Endothelial cell of umbilical vein (primary cell): ENCODE measurements at regions not wholly inside any gene's neighbourhood (a gene's known extent, or its start where the extent isn't known, plus 50 kb on each side); places are given as distances from the start of the nearest gene placed in this dataset.
"Not testable (repeated sequence)": the region's sequence is repeated elsewhere in the genome, so short reads cannot be mapped to it uniquely, and the experiment has no call there.

Experiments
- BruUV-seq: library from RNA; stranded (reverse); fragments of 400-500 nt; replicated peaks from 2 replicates; lab custom pipeline; 2021; lab: Mats Ljungman, UMichigan
- CTCF ChIA-PET: fragments of 300-600, 350-600 bp; sonication (Branson Sonifier 250); formaldehyde crosslinking; loops from one replicate; lab custom pipeline; 2021; ENCODE audit warnings: antibody characterized with exemption, inconsistent platforms; lab: Charles Lee
- POLR2A ChIA-PET: fragments of 300-600, 350-600 bp; sonication (Branson Sonifier 250); formaldehyde crosslinking; loops from one replicate; lab custom pipeline; 2021; ENCODE audit warnings: antibody characterized with exemption, inconsistent platforms; lab: Charles Lee
- DNase-seq: peaks from one replicate; pipeline ENCODE4 v3.0.0-alpha.2; 2011; ENCODE audit warnings: low read depth, low spot score
- FAIRE-seq: peaks from 2 replicates; lab custom pipeline; 2011; peaks lifted over from hg19 to GRCh38; lab: Jason Lieb, UNC
- H2AFZ ChIP-seq: 2 replicates; pipeline ENCODE4 v1.6.0; 2012; ENCODE audit warnings: low read depth, low read length, control low read depth, inconsistent platforms
- H3K27ac ChIP-seq: 2 replicates; pipeline ENCODE4 v1.5.1; 2011; ENCODE audit warnings: low read depth, mild to moderate bottlenecking, control low read depth, low read length, moderate library complexity; ENCODE audit not compliant: insufficient read depth
- H3K27me3 ChIP-seq, 2 experiments: 2 replicates each; pipeline versions ENCODE4 v1.6.0 to v1.6.1; 2011; ENCODE audit warnings: low read length in 2 of 2, mixed read lengths in 1 of 2; ENCODE audit not compliant: control insufficient read depth in 2 of 2, insufficient read depth in 2 of 2
- H3K36me3 ChIP-seq, 2 experiments: 2 replicates in 1 of 2; 3 replicates in 1 of 2; pipeline ENCODE4 v1.5.1; 2011; ENCODE audit warnings: low read length in 2 of 2, mild to moderate bottlenecking in 1 of 2, moderate library complexity in 1 of 2; ENCODE audit not compliant: control insufficient read depth in 2 of 2, insufficient read depth in 2 of 2; ENCODE audit errors: extremely low read depth in 1 of 2
- H3K4me1 ChIP-seq: 3 replicates; pipeline ENCODE4 v1.5.1; 2011; ENCODE audit warnings: mild to moderate bottlenecking, low read length; ENCODE audit not compliant: control insufficient read depth, insufficient read depth; ENCODE audit errors: extremely low read depth
- H3K4me2 ChIP-seq: 2 replicates; pipeline ENCODE4 v1.6.1; 2011; ENCODE audit warnings: low read length, control low read depth, mixed read lengths; ENCODE audit not compliant: insufficient read depth
- H3K4me3 ChIP-seq, 3 experiments: fragments of 200-600 bp in 1 of 3; sonication (generic), shearing (Covaris generic) in 1 of 3; replicated peaks in 1 of 3; 2 replicates each; pipeline ENCODE4 v1.5.1; 2011 to 2016; ENCODE audit warnings: control low read depth in 3 of 3, low read length in 3 of 3, mild to moderate bottlenecking in 2 of 3, inconsistent platforms in 1 of 3, low read depth in 1 of 3, moderate library complexity in 1 of 3; ENCODE audit not compliant: insufficient read depth in 1 of 3
- H3K79me2 ChIP-seq: 2 replicates; pipeline ENCODE4 v1.6.0; 2012; ENCODE audit warnings: low read length, inconsistent platforms; ENCODE audit not compliant: control insufficient read depth, insufficient read depth
- H3K9ac ChIP-seq: replicated peaks from 2 replicates; pipeline ENCODE3; 2011; ENCODE audit warnings: low read length, control low read depth; ENCODE audit not compliant: insufficient read depth; ENCODE audit errors: extremely low read depth
- H3K9me1 ChIP-seq: replicated peaks from 3 replicates; pipeline ENCODE4 v1.6.0; 2011; ENCODE audit warnings: mild to moderate bottlenecking, low read length; ENCODE audit not compliant: control insufficient read depth, insufficient read depth; ENCODE audit errors: extremely low read depth
- H3K9me3 ChIP-seq: replicated peaks from 2 replicates; pipeline ENCODE4 v1.5.1; 2012; ENCODE audit warnings: low read length, inconsistent platforms; ENCODE audit not compliant: control insufficient read depth, insufficient read depth
- H4K20me1 ChIP-seq: replicated peaks from 2 replicates; pipeline ENCODE3; 2011; ENCODE audit warnings: mild to moderate bottlenecking, low read length; ENCODE audit not compliant: control insufficient read depth, insufficient read depth; ENCODE audit errors: extremely low read depth
- FOS ChIP-seq: IDR thresholded peaks from 2 replicates; pipeline ENCODE4 v1.6.1; 2011; ENCODE audit warnings: mild to moderate bottlenecking, low read length, moderate library complexity, borderline replicate concordance; ENCODE audit not compliant: insufficient read depth
- GATA2 ChIP-seq: IDR thresholded peaks from 2 replicates; pipeline ENCODE4 v1.7.0; 2011; ENCODE audit warnings: low read depth, mild to moderate bottlenecking, moderate library complexity, mixed read lengths, low read length; ENCODE audit not compliant: insufficient read length, insufficient read depth
- MYC ChIP-seq: IDR thresholded peaks from one replicate; pipeline ENCODE4 v1.6.1; 2011; ENCODE audit warnings: mild to moderate bottlenecking, low read depth, low read length
- POLR2A ChIP-seq: IDR thresholded peaks from 2 replicates; pipeline ENCODE4 v1.6.1; 2012; ENCODE audit warnings: low read depth, mild to moderate bottlenecking, control low read depth, low read length
- POLR2AphosphoS5 ChIP-seq: IDR thresholded peaks from 2 replicates; pipeline ENCODE4 v1.6.1; 2012; ENCODE audit warnings: low read depth, mild to moderate bottlenecking, control low read depth, low read length, moderate library complexity; ENCODE audit not compliant: insufficient read depth
- dilution Hi-C: fragments of 300-500 bp; cut with MboI; formaldehyde crosslinking; loops from one replicate; pipeline ENCODE4 v1.15.0; 2019; ENCODE audit warnings: low sequenced_read_pairs; ENCODE audit not compliant: extremely low pct_ligation_motif_present
- intact Hi-C: fragments of 100-400 bp; cut with micrococcal nuclease; formaldehyde crosslinking; loops from one replicate; pipeline ENCODE4 v1.10.0; 2022
- TF ChIP-seq, protein P1 (sequence below): IDR thresholded peaks from 2 replicates; pipeline ENCODE4 v1.6.1; 2011; ENCODE audit not compliant: insufficient read depth, insufficient read length

DNA sequence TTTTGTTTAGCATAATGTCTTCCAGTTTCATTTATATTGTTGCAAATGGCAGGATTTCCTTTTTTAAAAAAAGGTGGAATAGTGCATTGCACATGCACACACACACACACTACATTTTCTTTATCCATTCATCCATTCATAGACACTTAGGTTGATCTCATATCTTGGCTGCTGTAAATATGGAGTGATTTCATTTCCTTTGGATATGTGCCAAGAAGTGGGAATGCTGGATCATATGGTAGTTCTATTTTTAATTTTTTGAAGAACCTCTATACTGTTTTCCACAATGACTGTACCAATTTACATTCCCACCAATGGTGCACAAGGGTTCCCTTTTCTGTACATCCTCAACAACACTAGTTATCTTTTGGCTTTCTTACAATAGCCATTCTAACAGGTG lies 68.9 kb downstream of the EBLN1 start:
- Histone ChIP-seq H3K27me3 (no peaks in the 10 kb centered on the region), H4K20me1 (no peaks in the 10 kb centered on the region), H3K9me1 (no peaks in the 10 kb centered on the region), H2AFZ (no peak overlapping the region), H3K4me3 (no peak overlapping the region), H3K9ac (no peak overlapping the region), H3K36me3 (no peaks in the 10 kb centered on the region), H3K4me1 (no peaks in the 10 kb centered on the region), H3K4me2 (no peak overlapping the region), H3K27ac (no peak overlapping the region), H3K79me2 (no peaks in the 10 kb centered on the region), H3K9me3 (no peaks in the 10 kb centered on the region)
- ChIA-PET CTCF (no interaction called here), POLR2A (no interaction called here)
- TF ChIP-seq MYC = no peak
- TF ChIP-seq GATA2 = no peak
- TF ChIP-seq POLR2AphosphoS5 = no peak
- TF ChIP-seq, protein P1, sequence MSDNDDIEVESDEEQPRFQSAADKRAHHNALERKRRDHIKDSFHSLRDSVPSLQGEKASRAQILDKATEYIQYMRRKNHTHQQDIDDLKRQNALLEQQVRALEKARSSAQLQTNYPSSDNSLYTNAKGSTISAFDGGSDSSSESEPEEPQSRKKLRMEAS = no peak
- peak; percentile 19 for TF ChIP-seq FOS
- TF ChIP-seq POLR2A = no peak
- DNase-seq (peak; percentile 73), FAIRE-seq (no peak)
- dilution Hi-C loops = no loop called here
- intact Hi-C loops = no loop called here
- BruUV-seq = no TSS peak

GRCh38 chr10:22145873-22146272 lies 71.9 kb downstream of the EBLN1 start:
- H2AFZ ChIP-seq, H3K9ac ChIP-seq, H3K4me1 ChIP-seq, POLR2A ChIA-PET, H3K27ac ChIP-seq, FAIRE-seq, H3K9me1 ChIP-seq, BruUV-seq, CTCF ChIA-PET, intact Hi-C loops, H3K79me2 ChIP-seq, H3K4me3 ChIP-seq, H3K4me2 ChIP-seq, H3K36me3 ChIP-seq, H3K27me3 ChIP-seq, H4K20me1 ChIP-seq, dilution Hi-C loops, DNase-seq, H3K9me3 ChIP-seq: not testable (repeated sequence)
